GM18508 (cell line): ENCODE measurements at regions not wholly inside any gene's neighbourhood (a gene's known extent, or its start where the extent isn't known, plus 50 kb on each side); places are given as distances from the start of the nearest gene placed in this dataset.

ENCODE experiments used
- ATAC-seq: cut with Tn5 transposase; IDR thresholded peaks from one replicate; pipeline ENCODE4 v1.9.1; 2021; ENCODE audit warnings: moderate number of reproducible peaks; ENCODE audit not compliant: insufficient read depth, unreplicated experiment

- ATAC-seq: no peak
Observed at GRCh38 chr3:148420242-148420641, 277.5 kb upstream of the AGTR1 start.

- no peak for ATAC-seq
Observed at GRCh38 chr3:148428862-148429605, 268.7 kb upstream of the AGTR1 start.

GRCh38 chr3:148433665-148434064 lies 264.0 kb upstream of the AGTR1 start:
- ATAC-seq: no peak

- ATAC-seq: no peak
Observed at GRCh38 chr3:148435534-148435933, 262.2 kb upstream of the AGTR1 start.

GRCh38 chr3:148439254-148439822 lies 258.4 kb upstream of the AGTR1 start:
- ATAC-seq: peak; percentile 63

- no peak for ATAC-seq
Observed at GRCh38 chr3:148441191-148441590, 256.5 kb upstream of the AGTR1 start.

- no peak for ATAC-seq
Observed at GRCh38 chr3:148450819-148451218, 246.9 kb upstream of the AGTR1 start.

GRCh38 chr3:148451969-148452368 lies 245.7 kb upstream of the AGTR1 start:
- no peak for ATAC-seq

- ATAC-seq: no peak
Observed at GRCh38 chr3:148453781-148454191, 243.9 kb upstream of the AGTR1 start.

GRCh38 chr3:148455098-148455497 lies 242.6 kb upstream of the AGTR1 start:
- no peak for ATAC-seq

- no peak for ATAC-seq
Observed at GRCh38 chr3:148457886-148458285, 239.8 kb upstream of the AGTR1 start.

- ATAC-seq: no peak
Observed at GRCh38 chr3:148459931-148460513, 237.7 kb upstream of the AGTR1 start.

- no peak for ATAC-seq
Observed at GRCh38 chr3:148460686-148461085, 237.0 kb upstream of the AGTR1 start.

- ATAC-seq: no peak
Observed at GRCh38 chr3:148464246-148464645, 233.5 kb upstream of the AGTR1 start.

GRCh38 chr3:148466143-148466542 lies 231.6 kb upstream of the AGTR1 start:
- ATAC-seq: no peak

- no peak for ATAC-seq
Observed at GRCh38 chr3:148466980-148467740, 230.5 kb upstream of the AGTR1 start.

GRCh38 chr3:148477375-148477774 lies 220.3 kb upstream of the AGTR1 start:
- ATAC-seq: no peak

- ATAC-seq: no peak
Observed at GRCh38 chr3:148493631-148494030, 204.1 kb upstream of the AGTR1 start.

GRCh38 chr3:148494451-148494850 lies 203.3 kb upstream of the AGTR1 start:
- no peak for ATAC-seq

- no peak for ATAC-seq
Observed at GRCh38 chr3:148500881-148501280, 196.8 kb upstream of the AGTR1 start.

- no peak for ATAC-seq
Observed at GRCh38 chr3:148510116-148510515, 187.6 kb upstream of the AGTR1 start.
